HG03558 (cell line): ENCODE measurements at regions not wholly inside any gene's neighbourhood (a gene's known extent, or its start where the extent isn't known, plus 50 kb on each side); places are given as distances from the start of the nearest gene placed in this dataset.

Source experiments
- ATAC-seq: cut with Tn5 transposase; IDR thresholded peaks from one replicate; pipeline ENCODE4 v1.9.1; 2021; ENCODE audit warnings: moderate number of reproducible peaks; ENCODE audit not compliant: unreplicated experiment; ENCODE audit errors: extremely low read depth

- no peak for ATAC-seq
Measured at GRCh38 chr6:164108092-164108491, 693.6 kb downstream of the QKI start.

- ATAC-seq = no peak
Measured at GRCh38 chr6:164107297-164107995, 692.9 kb downstream of the QKI start.

GRCh38 chr6:164106345-164106769 lies 691.8 kb downstream of the QKI start:
- no peak for ATAC-seq

- no peak for ATAC-seq
Measured at GRCh38 chr6:164105705-164106104, 691.2 kb downstream of the QKI start.

- ATAC-seq = no peak
Measured at GRCh38 chr6:164104432-164104831, 689.9 kb downstream of the QKI start.

- ATAC-seq = no peak
Measured at GRCh38 chr6:164102693-164103092, 688.2 kb downstream of the QKI start.

GRCh38 chr6:164101859-164102258 lies 687.3 kb downstream of the QKI start:
- ATAC-seq = no peak

- no peak for ATAC-seq
Measured at GRCh38 chr6:164099269-164099865, 684.8 kb downstream of the QKI start.

GRCh38 chr6:164098857-164099267 lies 684.3 kb downstream of the QKI start:
- ATAC-seq = no peak

- no peak for ATAC-seq
Measured at GRCh38 chr6:164097551-164098398, 683.3 kb downstream of the QKI start.

GRCh38 chr6:164097056-164097455 lies 682.5 kb downstream of the QKI start:
- ATAC-seq = no peak

GRCh38 chr6:164095056-164095455 lies 680.5 kb downstream of the QKI start:
- ATAC-seq = no peak

- no peak for ATAC-seq
Measured at GRCh38 chr6:164087870-164088269, 673.4 kb downstream of the QKI start.

- no peak for ATAC-seq
Measured at GRCh38 chr6:164087211-164087610, 672.7 kb downstream of the QKI start.

- no peak for ATAC-seq
Measured at GRCh38 chr6:164086076-164086887, 671.8 kb downstream of the QKI start.

- ATAC-seq = no peak
Measured at GRCh38 chr6:164085091-164086075, 670.9 kb downstream of the QKI start.

- ATAC-seq = no peak
Measured at GRCh38 chr6:164079275-164079600, 664.7 kb downstream of the QKI start.

GRCh38 chr6:164078532-164079274 lies 664.2 kb downstream of the QKI start:
- no peak for ATAC-seq
